ENCODE measurements at regions not wholly inside any gene's neighbourhood (a gene's known extent, or its start where the extent isn't known, plus 50 kb on each side); places are given as distances from the start of the nearest gene placed in this dataset.

GRCh38 chrX:116605576-116605975 is 142.8 kb upstream of the CT83 start:
- DNase-seq (ENCODE audit: low read depth in 4 of 4, low spot score in 3 of 4), result no peak

- DNase-seq (ENCODE audit: low read depth in 4 of 4, low spot score in 3 of 4), result no peak
Measured at GRCh38 chrX:116596010-116596409, 133.2 kb upstream of the CT83 start.
